ENCODE measurements at regions not wholly inside any gene's neighbourhood (a gene's known extent, or its start where the extent isn't known, plus 50 kb on each side); places are given as distances from the start of the nearest gene placed in this dataset.

GRCh38 chr4:23579166-23579565 is 310.7 kb downstream of the PPARGC1A start:
- no peak for TF ChIP-seq CTCF (IDR thresholded peaks at IDR 0.05; ENCODE audit: low read depth, low read length, missing input control)
- TF ChIP-seq YY1 (IDR thresholded peaks at IDR 0.05) = no peak
- no peak for TF ChIP-seq HNF4G (IDR thresholded peaks at IDR 0.05)
- TF ChIP-seq REST (IDR thresholded peaks at IDR 0.05) = no peak
- no peak for TF ChIP-seq MAX (IDR thresholded peaks at IDR 0.05)
- no peak for TF ChIP-seq FOXA1 (IDR thresholded peaks at IDR 0.05)
- TF ChIP-seq EGR1 (IDR thresholded peaks at IDR 0.05; ENCODE audit: low read depth in 2 of 2) = no peak
- no peak for TF ChIP-seq ATF3 (IDR thresholded peaks at IDR 0.05)
- no peak for TF ChIP-seq JUND (IDR thresholded peaks at IDR 0.05)
